GM18907 (cell line): ENCODE measurements at regions not wholly inside any gene's neighbourhood (a gene's known extent, or its start where the extent isn't known, plus 50 kb on each side); places are given as distances from the start of the nearest gene placed in this dataset.

ENCODE experiments used
- ATAC-seq: cut with Tn5 transposase; IDR thresholded peaks from one replicate; pipeline ENCODE4 v1.9.1; 2021; ENCODE audit warnings: mild to moderate bottlenecking, moderate library complexity; ENCODE audit not compliant: unreplicated experiment

DNA sequence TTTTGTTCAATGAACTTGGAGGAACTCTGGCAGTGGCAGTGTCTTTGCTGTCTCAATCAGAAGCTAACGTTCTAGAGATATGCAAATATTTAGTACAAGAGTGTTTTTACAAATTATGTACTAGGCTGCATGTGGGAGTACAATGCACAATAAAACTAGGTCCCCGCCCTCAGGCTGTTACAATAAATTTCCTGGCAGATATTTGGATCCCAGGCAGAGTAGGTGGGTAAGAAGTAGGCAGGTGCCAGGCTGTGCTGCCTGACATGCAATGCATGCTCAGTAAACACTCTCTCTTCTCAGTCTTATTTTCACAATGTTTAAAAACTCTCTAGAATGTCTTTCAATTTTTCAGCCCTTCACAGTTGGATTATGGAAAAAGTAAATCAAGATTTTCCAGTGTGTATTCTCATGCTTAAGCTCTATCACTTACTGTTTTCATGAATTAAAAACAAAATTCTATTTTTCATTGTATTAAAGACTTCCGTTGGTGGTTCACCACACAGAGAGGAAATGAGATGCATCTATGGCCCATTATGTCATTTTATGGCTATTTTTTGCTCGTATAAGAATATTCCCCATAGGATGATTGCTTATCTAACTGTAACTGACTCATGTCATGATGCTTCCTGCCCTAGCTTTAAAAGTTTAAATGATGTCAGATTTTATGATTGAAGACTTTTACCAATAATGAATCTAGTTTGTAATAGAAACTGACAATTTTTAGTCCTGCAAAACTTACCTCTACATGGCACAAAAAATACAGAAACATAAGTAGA, 346.1 kb downstream of the RND3 start:
- ATAC-seq, result no peak

DNA sequence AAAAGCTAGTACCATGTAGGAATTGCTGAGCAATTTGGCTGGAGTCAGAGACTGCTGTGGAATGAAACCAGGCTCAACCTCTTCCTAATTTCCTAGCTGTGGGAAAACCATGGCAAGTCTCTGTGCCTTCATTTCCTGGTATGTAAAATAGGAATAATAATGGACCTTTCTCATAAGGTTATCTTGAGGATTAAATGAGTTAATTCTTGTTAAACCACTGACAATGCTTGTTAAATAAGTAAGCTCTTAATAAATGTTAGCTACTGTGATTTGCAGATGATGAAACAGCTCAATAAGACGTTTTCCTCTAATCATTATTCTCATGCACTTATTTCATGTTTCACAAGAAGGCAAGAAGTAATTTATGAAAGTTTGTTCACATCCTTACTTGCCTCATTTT, 346.7 kb downstream of the RND3 start:
- no peak for ATAC-seq

DNA sequence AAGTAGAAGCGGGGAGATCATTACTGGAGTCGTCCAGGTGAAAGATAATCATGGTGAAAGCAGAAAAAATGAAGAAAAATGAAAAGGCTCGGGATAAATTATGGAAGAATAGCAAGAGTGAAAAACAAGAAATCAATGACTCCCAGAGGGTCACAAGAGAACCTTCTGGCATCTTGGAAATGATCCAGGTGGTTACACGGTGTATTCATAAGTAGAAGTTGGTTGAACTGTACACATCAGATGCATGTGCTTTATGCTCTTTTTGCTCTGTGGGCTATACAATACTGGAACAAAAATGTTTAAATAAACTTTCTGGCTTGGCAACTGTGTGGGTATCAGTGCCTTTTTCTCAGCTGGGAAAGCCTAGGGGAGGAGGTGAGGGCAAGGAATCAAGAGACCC, 348.9 kb downstream of the RND3 start:
- ATAC-seq, result no peak

DNA sequence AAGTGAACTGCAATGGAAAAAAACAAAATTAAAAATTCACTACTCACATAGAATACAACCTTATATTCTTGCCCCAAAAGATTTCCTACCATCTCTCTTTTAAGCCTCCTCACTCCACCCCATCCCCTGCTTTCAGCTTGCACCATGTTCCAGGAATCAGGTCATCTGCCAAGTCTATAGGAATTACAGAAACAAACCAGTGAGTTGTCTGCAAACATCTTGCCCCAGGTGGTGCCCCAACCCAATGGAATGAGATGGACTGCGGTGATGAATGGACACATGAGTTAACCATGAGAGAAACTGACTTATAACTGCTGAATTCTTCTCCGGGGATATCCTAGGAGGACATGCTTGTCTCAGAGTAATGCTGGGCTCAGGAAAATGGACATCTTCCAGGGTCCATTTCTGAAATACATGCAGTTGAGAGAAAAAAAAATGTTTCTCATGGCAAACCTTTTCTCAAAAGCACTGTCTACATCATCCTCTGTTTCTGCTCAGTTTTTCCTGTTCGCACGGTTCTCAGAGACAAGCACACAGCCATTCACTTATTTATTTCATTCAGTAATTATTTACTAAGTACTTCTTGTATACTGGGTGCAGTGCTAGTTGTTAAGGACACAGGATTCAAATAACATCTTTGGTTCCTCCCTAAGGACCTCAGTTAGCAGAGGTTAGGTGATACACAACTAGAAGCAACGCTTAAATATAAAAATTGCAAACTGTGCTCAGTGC, 350.0 kb downstream of the RND3 start:
- no peak for ATAC-seq

DNA sequence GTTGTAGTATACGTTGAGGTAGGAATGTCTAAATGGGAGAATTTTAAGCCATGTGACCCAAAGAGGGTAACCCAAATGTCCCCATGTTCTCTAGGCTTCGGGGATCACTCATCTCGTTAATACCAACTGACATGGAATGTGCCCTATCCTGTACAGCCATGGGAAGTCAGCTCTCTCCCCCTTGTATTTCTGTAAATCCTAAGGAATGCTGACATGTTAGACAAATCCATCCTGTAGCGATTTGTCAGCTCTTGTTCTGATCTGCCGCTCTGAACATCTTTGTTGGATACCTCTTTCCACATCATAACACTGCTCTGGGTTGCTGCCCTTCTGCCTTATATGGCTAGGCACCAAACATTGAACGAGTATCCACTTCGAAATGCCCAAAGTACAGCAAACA, 350.6 kb downstream of the RND3 start:
- ATAC-seq, result no peak

DNA sequence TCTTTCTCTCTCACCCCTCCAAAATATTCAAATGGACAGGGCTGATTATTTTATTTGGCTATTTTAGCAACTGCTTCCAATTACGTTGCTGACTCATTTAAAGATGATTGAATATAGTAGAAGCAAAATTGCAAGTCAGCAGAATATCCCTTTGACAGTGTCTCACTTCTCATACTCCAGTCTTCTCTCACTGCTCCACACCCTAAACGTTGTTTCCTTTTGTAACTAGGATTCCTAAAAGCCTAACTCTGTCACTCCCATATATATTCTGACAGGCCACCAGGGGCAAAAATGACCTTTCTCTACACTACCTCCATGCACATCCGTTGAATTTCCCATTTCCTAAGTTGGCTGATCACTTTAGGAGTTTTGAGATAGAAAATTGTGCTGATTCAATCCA, 351.1 kb downstream of the RND3 start:
- ATAC-seq, result no peak

DNA sequence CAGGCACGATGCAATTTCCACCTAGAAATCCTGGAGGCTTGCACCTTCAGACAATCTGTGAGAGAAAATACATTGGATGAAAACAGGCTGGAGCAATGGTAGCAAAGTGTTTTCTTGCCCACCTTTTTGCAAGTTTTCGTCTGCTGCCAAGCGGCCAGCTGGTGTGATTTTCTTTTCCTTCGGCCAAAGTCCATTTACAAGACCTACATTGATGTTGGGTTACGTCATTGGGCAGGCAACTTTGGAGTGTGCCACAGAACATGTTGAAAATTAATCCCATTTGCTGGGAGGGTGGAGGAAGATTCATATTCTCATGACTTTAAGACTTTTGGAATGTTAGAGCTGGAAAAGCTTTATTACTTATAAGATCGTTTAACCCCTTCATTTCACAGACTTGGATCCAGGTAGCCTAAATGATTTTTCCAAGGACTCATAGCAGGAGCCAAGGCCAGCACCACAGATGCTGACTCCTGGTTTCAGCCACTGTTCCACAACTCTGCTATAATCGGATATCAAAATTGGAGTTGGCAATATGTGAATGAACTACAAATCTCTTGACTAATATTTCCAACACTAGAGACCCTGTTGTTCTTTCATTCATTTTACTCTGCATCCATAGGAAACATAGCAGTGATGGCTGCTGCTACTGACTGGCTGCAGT, 352.1 kb downstream of the RND3 start:
- no peak for ATAC-seq

DNA sequence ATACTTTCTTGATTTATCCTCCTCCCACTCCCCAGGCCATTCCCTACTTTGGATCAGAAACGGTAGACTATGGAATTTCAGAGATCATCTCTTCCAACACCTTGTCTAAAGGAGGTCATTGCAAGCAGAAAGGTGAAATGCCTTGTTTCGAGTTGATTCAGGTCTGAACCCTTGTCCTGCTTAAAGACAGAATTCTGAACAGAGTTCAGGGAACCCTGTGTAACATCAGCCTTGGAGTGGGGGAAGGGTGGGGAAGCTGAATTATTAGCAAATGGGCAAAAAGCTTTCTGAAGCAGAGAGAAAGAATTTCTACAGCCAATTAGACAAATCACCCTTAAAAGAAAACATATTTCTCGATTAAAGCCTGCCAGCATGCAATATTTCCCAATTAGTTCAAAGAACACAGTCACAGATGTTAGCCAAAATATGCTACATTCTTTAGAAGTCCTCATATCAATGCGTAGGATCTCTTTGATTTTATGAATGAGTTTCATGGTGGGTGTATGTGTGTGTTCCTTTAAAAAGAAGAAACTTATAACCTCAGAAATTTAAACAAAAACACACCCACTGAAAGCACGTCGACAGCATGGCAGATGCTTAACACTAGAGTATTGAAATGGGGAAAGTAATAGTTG, 353.1 kb downstream of the RND3 start:
- ATAC-seq, result no peak

DNA sequence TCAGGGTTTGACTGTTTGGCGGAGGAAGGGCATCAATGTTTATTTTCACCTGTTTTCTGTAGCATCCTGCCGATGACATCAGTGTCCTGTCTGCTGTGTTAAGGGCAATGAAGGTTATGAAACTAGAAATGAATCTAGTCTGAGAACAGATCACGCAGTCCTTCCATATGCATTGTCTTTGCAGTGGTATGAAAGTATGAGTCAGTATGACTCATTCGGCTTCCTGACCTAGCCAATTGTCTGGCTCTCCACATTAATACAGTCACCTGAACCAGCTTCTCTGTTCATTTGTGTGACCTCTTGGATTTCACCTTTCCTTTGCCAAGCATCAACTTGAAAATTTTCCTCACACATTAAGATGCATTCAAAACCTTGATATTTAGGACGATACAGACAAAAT, 353.8 kb downstream of the RND3 start:
- peak; percentile 97 for ATAC-seq

DNA sequence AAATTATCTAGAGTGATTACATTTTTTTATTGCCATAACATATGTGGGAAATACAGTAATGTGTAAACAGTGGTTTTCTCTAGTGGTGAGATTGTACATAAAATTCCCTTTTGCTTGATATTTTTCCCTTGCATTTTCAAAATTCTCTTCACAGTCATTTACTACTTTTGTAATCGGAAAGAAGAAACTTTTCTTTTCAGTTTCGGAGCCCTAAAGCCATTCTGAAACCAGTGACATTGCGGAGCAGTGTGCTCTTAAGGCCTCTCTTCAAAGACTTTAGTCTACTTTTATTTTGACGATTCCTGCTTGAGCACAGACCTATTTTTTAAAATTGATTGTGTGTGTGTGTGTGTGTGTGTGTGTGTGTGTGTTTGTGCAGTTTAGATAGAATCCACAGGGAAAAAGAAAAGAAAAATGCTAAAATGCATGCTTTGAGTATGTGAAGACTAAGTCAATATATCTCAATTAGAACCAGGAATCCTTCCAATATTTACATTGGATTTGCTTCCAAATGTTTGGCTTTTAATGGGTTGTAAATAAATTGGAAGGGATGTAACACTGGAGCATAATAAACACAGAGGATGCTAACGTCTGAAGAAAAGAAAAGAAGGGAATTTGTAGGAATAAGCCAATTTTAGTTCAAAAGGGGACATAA, 357.4 kb downstream of the RND3 start:
- ATAC-seq, result no peak

DNA sequence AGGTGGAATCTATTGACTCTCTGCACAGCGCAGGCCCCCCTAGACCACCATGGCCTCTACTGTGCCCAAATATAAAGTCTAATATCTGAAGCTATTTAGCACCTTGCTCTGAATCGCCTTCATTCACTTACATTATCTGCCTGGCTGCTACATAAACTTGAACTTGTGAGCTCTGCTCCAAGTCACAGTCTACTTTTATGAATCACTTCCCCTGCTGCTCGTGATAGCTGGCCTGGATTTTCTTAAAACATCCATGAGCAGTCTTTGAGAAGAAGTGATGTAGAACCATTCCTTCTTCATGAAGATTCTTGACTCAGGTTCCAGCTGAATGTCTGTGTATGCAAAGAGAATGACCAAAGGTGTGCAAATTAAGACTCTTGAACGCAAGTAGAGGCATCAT, 359.5 kb downstream of the RND3 start:
- ATAC-seq, result no peak

DNA sequence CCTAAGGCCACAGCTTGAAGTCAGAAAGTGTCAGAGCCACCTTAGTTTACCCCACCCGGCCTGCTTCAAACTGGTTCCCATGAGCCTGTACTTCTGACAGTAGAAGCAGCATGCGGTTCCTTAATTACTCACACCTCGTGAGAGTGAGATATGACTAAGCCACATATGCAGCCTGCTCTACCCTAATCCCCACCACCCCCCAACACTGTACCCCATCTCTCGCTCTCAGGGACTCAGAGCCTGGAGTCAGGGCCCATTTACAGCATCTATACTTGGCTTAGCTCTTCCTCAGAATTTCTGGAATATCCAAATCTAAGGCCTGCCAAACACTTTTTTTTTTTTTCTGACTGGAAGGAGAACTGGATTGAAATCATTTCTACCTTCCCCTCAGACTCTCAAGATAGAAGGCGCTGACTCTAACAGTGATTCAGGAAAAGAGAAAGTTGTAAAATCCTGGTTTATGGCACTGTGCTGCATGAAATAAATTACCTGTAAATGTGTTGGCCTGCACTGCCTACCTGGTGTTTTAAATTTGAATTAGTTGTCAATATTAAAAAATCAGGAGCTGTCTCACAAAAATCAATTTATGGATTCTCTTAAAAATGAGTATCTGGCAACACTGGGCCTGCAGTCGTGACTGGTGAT, 360.0 kb downstream of the RND3 start:
- no peak for ATAC-seq

DNA sequence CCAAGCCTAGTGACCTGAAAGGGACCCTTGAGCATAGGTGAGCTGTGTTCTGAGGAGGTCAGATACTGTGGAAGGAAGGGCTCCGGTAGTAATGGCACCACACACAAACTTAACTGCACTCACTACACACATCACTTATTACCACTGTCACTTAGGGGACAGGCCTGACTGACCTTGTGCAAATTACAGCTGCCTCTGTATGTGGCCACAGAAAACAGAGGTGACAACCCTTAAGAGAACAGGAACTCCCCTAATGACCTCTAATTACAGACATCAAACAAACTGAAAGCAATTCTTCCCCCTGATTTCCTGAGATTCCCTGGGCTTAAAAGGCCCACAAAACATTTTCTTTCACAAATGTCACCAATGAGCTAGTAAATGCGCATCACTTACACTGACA, 360.6 kb downstream of the RND3 start:
- peak; percentile 55 for ATAC-seq

DNA sequence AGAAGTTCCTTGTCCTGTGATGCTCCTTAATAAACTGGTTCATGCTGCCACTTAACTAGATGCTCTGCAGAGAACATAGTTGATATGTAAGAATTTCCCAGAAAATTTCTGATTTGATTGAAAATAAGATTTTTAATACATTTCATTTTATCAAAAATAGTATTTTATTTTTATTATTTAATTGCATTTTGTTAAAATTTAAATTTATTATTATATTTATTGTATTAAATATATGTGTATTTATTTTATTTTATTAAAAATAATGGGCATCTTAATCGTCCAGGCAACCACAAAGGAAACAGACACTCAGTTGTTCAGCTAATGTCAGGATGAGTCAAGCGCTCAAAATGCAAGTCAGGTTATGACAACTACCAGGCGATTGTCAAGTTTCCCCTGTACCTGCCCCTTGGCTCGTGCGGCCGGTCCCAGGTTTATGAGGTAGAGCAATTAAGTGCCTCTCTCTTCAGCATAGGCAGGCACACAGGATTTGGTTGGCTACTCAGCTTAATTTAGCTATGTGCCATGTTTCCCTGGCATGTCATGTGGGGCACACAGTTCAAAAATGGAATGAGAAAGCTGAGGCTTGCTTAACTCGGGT, 361.2 kb downstream of the RND3 start:
- no peak for ATAC-seq

DNA sequence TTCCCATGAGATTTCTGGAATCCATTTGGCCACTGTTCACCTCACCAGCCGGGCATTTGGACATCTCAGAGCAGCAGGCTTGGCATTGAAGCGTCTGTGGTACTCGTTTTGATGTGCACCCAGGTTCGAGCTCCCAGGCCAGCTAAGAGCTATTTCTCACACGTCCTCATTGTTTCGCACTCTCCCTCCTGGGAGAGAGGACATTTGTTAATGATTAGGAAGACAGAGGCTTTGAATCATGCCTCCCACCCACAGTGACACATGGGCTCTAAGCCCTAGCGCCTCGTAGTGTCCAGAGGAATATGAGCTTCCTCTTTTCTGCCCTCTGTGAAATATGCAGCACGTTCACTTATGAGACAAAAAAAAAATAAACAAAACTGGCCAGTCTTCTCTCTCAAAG, 361.8 kb downstream of the RND3 start:
- no peak for ATAC-seq

DNA sequence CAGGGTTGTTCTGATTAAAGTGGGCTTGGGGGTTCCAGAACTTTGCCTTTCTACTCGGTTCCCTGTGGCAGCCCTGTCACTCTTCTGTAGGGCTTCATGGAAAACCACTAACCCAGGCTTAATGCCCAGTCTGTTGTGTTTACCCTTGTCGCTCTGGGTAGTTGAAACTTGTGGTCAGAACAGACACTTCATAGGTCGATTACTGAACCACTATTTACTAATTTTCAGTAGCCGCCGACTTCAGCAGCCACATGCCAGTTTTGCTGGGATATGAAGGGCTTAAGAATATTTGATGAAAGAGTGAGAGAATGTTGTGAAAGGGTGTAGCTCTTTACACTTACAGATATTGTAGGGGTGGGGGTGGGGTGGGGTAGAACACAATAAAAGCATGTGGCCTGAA, 362.3 kb downstream of the RND3 start:
- no peak for ATAC-seq

DNA sequence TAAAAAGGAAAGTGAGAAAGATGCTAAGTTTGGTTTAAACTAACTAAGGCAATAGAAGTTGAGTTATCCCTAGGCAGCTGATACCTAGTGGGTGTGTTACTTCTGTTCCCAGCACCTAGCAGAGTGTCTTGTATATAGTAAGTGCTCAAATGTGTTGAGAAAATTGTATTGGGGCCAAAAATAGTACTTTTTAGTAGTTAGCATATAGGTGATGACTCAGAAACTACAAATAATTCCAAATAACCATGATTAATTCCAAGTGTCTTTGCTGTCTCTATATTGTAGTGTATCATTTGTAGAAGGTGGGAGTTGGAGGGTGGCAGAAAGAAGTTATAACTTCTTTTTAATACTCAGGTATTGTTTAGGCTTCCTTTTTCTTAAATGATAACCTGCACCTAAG, 362.7 kb downstream of the RND3 start:
- ATAC-seq, result no peak

DNA sequence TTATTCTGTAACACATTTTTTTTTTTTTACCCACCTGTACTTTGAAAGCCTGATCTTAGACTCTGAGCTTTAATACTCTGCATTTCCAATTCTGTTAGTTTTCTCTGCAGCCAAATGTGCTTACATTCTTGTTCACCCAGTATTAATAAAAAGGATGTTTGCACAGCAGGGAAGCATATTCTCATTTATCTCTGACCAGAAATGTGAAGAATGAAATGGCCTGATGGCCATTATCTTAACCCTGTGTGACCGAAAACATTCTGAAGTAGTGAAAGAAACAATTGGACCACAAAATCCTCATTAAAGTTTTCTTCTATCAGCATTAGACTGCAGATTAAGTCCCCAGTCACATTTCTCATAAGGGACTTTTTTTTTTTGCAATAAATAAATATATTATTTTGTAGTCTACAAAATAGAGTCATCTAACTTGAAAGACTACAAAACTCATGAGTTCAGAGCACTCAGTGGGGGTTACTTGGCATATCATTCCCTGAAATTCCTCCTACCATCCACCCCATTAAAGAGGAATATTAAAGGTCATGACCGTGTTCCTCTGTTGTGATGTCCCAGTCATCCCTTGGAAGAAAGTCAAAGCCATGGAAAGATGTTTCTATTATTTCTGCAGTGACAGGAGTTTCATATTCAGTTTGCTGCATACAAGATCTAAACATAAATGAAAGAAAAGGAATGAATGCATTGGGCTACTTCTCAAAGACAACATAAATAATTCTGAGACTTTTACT, 364.4 kb downstream of the RND3 start:
- no peak for ATAC-seq

DNA sequence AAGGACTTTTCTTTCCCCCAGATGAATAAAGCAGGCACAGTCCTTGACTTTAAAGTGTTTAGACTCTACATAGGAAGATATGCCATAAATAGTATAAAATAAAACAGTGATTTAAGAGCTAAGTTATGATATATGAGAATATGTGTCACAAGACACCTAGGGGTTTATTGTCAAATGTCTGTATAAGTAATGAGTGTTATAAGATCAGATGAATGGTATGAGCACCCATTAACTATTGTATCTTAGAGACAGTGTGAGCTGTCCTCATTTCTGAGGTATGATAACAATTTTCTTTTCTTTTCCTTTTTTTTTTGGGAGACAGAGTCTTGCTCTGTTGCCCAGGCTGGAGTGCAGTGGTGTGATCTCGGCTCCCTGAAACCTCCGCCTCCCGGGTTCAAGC, 365.3 kb downstream of the RND3 start:
- ATAC-seq, result no peak
